AG04449 (cell line): ENCODE measurements at regions not wholly inside any gene's neighbourhood (a gene's known extent, or its start where the extent isn't known, plus 50 kb on each side); places are given as distances from the start of the nearest gene placed in this dataset.

Source experiments
- CTCF ChIA-PET: fragments of 350-600 bp; formaldehyde crosslinking; extraction: SDS; loops from one replicate; lab custom pipeline; 2021; ENCODE audit warnings: antibody characterized with exemption; lab: Yijun Ruan, JAX
- POLR2A ChIA-PET: fragments of 400-600, 350-600 bp; formaldehyde crosslinking; extraction: SDS; loops from one replicate; lab custom pipeline; 2020; ENCODE audit warnings: antibody characterized with exemption, inconsistent platforms; lab: Yijun Ruan, JAX
- DNase-seq: peaks from one replicate; pipeline ENCODE4 v3.0.0-alpha.2; 2010; ENCODE audit warnings: low read depth, low spot score
- H3K4me3 ChIP-seq: 2 replicates; pipeline ENCODE4 v1.5.1; 2011; ENCODE audit warnings: low read depth, mild to moderate bottlenecking, control low read depth, low read length
- CTCF ChIP-seq: IDR thresholded peaks from one replicate; pipeline ENCODE4 v1.5.1; 2011; ENCODE audit warnings: mild to moderate bottlenecking, moderate library complexity, low read length, control low read depth, inconsistent platforms; ENCODE audit not compliant: insufficient read depth; ENCODE audit errors: missing control alignments

DNA sequence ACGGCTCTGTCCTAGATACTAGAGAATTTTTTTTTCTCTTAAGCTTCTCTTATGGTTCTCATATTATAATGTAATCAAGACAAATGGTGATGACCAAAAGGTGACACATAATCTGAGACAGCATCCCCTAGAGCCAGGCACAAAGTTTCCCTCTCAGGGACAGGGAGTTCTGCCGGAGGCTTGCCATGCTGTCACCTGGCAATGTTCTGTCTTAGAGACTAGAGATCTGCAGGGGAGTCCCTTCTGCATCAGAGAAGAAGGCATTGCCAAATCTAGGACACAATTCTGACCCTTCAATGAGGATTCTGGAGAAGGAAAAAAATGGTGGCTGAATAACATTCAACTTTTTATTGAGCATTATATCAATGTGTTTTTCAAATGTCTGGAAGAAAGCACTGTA is 261.2 kb upstream of the TRPC7 start:
- POLR2A ChIA-PET: no interaction called here
- no peak for DNase-seq
- CTCF ChIA-PET: interaction anchor here (0.6 kb wide), 1 partner anchor 10 kb away, joined by 3 read pairs; no protein-coding TSS in a partner anchor
- H3K4me3 ChIP-seq: no peak overlapping the region
- TF ChIP-seq CTCF: no peak

DNA sequence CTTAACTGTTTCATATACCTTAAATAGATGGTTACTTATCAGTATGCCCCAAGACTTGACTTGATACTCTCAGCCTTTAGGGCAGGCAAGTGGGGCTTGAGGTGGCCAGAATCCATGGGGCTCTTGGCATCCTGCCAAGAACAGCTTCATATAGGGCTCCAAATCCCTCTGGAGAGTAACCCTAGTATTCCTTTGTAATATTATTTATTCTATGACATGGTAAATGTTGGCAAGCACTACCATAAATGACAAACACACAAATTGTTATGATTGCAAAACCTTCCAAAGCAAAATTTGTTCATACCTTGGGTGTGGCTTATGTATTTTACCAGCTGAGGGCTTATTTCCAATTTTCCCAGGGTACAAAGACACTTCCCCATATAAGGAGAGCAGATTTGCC is 257.4 kb upstream of the TRPC7 start:
- CTCF ChIA-PET: interaction anchor here (1.0 kb wide), 1 partner anchor 17 kb away, joined by 3 read pairs; no protein-coding TSS in a partner anchor
- no peak for DNase-seq
- no peak for TF ChIP-seq CTCF
- POLR2A ChIA-PET: no interaction called here
- no peak overlapping the region for H3K4me3 ChIP-seq

- ChIA-PET POLR2A (no interaction called here), CTCF (no interaction called here)
- no peak overlapping the region for H3K4me3 ChIP-seq
- no peak for TF ChIP-seq CTCF
- DNase-seq: no peak
Observed at GRCh38 chr5:136621743-136622142, 256.4 kb upstream of the TRPC7 start.

- DNase-seq: no peak
- POLR2A ChIA-PET: no interaction called here
- no peak for TF ChIP-seq CTCF
- H3K4me3 ChIP-seq: no peak overlapping the region
- CTCF ChIA-PET: no interaction called here
Observed at GRCh38 chr5:136620621-136621020, 255.3 kb upstream of the TRPC7 start.

DNA sequence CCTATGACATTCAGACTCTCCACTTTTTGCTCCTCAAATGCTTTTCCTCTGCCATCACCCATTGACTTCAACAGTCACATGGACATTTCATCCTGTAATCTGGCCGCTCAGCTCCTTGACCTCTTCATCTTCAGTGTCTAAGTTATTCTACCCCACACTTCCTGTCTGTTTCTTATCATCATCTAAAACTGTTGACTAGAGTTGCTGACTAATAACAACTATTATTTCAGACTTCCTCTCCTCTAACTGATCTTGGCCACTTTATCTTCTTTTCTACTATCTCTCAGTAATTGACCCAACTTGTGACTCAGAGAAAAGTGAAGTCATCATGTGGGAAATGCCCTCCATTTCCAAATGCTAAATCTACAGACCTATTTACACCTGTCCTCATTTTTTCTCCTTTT is 254.7 kb upstream of the TRPC7 start:
- POLR2A ChIA-PET: no interaction called here
- peak; percentile 7 for DNase-seq
- TF ChIP-seq CTCF: no peak
- H3K4me3 ChIP-seq: no peak overlapping the region
- CTCF ChIA-PET: no interaction called here

DNA sequence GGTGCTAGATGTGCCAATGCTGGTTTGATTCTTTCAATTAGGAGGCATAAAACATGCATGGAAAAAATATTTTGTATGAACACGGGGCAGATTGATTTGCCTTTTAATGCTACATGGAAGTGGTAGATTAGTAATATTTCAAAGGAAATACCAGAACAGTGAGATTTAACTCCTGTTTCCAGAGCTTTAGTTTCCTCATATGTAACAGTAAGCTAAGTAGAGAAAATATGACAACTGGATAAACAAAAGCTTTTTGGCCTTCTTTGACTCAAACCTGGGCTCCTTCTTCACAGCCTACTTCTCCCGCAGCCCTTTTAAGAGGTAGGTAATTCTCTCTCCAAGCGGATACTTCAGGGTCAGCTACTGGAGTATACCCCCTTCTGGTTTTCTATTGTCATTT is 254.2 kb upstream of the TRPC7 start:
- no peak for TF ChIP-seq CTCF
- ChIA-PET POLR2A (no interaction called here), CTCF (no interaction called here)
- no peak for DNase-seq
- no peak overlapping the region for H3K4me3 ChIP-seq
